ENCODE measurements at regions not wholly inside any gene's neighbourhood (a gene's known extent, or its start where the extent isn't known, plus 50 kb on each side); places are given as distances from the start of the nearest gene placed in this dataset.

DNA sequence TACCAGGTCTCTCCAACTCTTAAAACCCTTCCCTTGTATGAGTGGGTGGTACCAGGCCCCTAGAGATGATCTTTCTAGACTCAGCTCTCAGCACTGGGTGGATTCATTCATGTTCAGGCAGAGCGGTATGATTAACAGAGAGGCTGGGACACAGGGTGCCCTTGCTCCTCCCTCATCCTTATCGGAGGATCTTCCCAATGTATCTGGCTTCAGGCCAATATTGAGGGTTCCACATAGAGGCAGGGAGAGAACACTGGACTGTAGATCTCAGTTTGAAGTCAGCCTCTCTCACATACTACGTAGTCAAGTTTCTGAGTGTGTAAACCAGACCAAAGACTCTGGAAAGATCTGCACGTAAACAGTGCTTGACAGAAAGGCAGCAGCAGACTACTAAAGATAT lies 366.2 kb downstream of the DHX35 start:
- no peak for DNase-seq (ENCODE audit: low read depth in 2 of 2)

DNA sequence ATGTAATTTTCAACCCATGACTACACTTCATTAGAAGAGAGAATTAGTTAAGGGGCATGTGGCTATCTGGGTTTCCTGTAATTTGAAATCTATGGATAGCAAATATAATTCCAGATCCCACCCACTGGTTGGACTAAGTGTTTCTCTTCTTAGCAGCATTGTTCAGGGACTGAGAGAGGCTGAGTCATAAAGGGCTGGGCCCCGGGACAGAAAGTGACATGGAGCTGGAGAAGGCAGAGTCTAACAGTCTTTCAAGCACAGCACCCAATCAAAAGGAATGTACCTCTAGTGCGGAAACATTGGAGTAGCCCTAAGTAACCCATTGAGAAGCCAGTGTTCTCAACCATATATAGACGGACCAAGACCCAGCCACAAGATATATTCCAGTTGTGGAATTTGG lies 363.9 kb downstream of the DHX35 start:
- no peak for DNase-seq (ENCODE audit: low read depth in 2 of 2)

DNA sequence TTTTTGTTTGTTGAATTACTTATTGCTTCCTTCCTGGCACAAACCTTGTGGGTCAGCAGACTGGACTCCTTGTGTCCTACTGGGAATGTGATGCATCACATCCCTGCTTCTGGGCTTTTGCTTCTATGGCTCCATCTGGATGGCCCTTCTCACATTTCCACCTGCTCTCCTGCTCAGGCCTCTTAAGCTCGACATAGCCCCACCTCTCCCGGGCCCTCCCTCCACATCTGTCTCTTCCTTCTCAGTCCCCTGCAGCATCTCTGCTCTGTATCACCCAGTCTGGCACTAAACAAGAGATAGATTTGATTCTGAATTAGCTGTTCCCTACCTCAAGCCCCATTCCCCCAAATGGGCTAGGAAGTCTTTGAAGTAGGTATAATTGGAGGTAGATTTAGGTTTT lies 356.8 kb downstream of the DHX35 start:
- no peak for DNase-seq (ENCODE audit: low read depth in 2 of 2)

DNA sequence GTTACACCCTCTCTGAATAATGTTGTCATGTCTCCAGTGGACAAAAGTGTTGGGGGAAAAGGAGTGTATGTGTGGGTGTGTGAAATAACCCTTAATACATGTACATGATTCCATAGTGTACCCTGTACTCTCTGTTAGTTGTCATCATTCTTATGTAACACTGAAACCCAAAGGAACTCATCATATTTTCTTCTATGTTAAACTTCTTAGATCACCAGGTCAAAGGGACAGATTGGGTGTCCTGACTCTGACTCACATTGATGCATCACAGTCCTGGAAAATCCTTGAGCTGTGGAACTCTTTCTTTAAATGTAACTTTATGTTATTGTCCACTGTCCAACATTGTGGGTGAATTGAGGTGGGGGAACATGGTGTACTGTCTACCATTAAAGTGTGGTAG lies 350.5 kb downstream of the DHX35 start:
- no peak for DNase-seq (ENCODE audit: low read depth in 2 of 2)

DNA sequence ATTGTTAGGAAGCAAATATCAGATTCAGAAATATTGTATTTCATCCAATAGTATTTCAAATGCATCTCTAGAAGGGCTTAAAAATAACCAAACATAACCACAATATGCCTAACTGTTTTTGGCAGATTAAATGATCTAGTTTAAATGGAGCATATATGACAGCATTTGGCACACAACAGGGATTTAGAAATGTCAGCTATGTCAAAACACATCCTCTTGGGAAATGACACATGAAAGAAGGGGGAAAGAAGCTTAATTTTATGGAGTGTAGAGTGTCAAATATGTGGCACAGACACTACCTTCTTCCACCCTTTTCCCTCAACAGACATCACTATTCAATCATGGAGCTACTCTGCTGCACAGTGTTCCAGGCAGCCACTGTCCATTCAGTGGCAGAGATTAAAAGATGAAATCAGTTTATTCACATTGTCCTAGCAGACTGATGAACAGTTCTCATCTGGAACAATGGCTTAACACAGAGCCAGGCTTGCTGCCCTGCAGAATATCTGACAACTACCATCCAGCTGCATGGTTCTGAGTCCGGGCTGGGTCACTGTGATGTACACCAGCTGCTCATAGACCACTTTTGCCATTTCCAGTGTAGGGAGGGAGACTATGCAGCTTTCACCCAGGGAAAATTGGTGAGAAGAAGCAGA lies 349.8 kb downstream of the DHX35 start:
- no peak for DNase-seq (ENCODE audit: low read depth in 2 of 2)

DNA sequence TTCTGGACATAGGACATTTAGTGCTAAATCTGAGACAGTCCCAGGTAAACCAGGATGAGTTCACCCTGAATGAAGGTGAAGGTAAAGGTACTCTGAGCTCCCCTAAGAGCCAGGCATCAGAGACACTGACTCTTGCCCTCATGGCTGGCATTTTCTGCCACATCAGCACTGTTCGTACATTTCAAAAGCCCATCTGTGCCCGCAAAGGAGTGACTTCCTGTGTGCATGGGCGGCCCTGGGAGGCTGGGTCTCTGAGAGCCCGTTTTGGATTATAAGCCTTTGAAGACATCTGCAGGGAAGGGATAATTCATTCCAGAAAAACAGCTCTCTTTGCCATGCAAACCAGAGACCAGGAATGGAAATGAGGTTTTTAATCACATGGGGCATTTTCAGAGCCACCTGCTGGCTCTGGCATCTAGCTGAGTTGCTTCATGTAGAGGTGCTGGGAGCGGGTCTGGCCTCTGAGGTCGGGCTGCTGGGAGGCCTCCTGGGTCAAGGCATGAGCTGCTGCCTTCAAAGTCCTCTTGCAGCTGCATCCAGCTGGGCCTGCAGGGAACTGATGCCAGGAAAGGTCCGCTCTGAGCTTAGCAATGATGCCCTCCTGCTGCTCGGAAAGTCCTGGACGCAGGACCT lies 348.3 kb downstream of the DHX35 start:
- no peak for DNase-seq (ENCODE audit: low read depth in 2 of 2)

DNA sequence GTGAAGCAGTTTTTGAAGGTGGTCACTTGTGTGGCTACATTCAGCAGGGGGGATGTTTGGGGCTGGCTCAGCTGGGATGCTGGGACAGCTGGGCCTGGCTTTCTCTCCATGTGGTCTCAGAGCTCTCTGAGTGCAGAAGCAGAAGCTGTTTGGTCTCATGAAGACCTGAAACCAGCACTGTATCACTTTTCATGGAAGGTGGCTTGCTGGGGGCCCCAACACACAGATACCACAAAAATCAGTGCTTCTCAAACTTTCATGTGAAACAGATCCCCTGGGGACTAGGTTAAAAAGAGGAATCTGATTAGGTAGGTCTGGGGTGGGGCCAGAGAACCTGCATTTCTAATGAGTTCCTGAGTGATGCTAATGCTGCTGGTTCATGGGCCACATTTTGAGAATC lies 347.3 kb downstream of the DHX35 start:
- no peak for DNase-seq (ENCODE audit: low read depth in 2 of 2)

DNA sequence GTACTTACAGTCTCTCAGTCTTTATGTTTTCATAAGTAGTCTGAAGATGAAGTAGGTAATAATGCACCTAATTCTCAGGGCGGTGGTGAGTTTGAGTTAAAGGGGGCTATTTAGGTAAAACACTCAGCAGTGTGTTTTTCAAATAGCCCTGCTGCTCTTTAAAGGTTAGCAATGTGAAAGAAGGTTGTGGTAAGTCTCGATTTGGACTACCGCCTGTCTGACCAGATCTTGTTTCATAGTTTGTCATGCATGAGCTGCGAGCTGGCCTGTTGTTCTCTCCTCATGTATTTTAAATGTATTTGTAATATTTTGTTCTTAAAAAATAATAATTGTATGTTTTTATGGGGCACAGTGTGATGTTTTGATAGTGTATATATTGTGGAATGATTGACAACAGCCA lies 340.2 kb downstream of the DHX35 start:
- no peak for DNase-seq (ENCODE audit: low read depth in 2 of 2)

DNA sequence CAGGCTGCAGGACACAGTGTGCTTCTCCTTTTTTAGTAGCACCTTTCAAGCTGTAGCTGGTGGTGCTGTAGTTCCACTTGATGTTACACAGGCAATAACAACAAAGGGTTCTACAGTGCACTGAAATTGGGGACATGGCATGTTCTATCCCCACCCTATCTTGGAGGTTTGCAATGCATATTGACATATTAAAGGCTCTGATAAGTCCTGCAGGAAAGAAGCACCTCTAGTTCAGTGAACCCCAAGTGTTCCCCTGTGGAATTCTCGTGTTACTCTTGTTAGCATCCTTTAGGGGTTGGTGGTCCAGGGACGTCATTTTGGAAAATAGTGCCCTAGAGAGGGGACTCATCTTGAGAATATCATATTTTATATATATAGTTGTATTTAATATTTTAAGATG lies 337.6 kb downstream of the DHX35 start:
- no peak for DNase-seq (ENCODE audit: low read depth in 2 of 2)

DNA sequence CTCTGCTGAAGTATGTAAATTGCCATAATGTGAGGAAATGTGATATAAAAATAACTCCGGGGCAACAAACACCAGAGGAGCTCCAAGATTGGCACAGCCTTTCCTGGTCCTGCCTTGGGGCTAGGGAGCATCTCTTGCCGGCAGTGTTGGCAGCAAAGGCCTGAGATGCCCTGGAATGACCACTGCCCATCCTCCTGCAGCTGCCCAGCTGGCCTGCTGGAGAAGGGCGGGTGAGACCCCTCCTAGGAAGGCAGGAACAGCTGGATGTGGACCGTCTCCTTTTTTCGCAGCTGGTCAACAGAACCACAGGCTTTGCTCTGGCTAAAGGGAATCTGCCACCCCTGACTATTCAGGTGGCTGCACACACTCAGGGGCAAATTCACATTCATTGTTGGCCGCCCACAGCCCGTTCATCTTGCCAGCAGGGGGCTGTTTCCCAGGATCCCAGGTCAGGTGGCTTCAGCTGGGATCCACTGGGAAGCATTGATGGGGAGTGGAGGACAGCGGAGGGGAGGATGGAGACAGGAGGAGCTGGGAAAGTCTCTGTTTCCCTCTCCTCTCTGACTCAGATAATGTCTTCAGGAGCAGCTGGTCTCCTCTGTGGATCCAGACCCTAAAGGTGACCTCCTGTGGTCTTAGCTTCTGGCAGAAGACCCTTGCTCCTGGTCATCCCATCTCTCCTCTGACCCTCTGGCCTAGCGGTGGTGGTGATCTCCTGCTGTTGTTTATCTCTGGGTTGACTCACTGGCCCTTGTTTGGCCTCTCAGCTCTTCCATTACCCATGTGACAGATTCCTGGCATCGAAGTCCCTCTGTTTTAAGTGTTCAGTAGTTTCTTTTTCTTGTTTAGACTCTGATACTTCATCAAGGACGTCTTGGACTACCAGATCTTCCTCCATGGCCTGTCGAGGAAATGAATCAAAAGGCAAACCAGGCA lies 336.7 kb downstream of the DHX35 start:
- no peak for DNase-seq (ENCODE audit: low read depth in 2 of 2)

DNA sequence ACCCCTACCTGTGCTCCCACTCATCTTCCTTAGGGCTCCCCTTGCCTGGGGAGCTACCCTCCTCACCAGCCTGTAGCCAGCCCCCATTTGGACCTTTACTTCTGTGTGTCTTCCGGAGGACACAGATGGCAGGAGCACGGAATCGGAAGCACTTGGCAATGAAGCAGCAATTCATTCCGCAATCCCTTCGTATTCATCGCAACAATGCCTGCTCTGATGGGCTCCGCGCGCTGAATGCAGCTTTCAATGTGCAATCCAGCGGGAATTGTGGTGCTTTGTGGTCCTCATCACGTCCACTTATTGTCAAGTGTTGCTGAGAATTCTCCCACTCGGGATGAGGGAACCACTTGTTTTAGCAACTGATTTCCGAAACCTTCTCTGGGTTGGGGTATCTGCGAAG lies 336.0 kb downstream of the DHX35 start:
- DNase-seq (ENCODE audit: low read depth in 2 of 2), result no peak

DNA sequence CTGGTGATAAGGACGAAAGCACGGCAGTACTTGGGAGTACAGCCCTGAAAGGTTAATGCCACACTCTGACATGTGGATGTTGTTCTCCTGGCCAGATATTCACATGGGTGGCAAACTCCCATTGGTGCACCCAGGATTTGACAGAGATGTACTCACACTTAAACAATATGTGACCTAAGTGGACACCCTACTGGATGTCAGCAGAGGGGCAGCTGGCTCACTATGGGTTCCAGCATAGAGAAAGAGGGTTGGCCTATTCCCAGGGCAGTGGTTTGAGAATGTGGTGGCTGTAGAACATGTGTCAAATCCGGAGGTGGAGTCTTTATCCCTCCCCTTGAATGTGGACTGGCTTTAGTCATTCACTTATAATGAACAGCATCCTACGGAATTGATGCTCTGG lies 333.2 kb downstream of the DHX35 start:
- DNase-seq (ENCODE audit: low read depth in 2 of 2), result no peak

DNA sequence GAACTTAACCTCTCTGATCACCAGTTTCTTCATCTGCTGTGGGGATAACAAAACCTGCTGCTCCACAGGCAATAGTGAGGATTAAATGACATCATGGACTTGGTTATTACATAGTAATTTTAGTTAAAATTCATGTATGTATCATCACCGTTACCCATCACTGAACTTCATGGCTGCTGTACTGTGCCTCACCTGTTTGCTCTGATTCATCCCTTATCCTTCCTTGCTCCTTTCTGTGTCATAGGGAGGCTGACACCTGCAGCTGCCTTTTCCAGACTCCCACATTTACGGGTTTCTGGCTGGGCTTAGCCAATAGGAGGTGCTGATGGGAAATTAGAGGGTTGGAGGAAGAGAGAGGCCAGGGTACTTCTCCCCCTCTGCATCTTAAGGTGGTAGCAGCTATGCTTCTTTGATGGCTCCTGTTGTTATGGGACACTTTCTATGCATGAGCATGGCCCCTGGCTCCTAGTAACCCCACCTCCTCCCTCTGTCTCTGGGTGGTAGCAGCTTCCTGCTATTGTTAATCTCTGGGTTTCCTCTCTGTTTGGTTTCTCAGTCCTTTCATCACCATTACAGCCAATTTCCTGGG lies 332.1 kb downstream of the DHX35 start:
- DNase-seq (ENCODE audit: low read depth in 2 of 2), result no peak

DNA sequence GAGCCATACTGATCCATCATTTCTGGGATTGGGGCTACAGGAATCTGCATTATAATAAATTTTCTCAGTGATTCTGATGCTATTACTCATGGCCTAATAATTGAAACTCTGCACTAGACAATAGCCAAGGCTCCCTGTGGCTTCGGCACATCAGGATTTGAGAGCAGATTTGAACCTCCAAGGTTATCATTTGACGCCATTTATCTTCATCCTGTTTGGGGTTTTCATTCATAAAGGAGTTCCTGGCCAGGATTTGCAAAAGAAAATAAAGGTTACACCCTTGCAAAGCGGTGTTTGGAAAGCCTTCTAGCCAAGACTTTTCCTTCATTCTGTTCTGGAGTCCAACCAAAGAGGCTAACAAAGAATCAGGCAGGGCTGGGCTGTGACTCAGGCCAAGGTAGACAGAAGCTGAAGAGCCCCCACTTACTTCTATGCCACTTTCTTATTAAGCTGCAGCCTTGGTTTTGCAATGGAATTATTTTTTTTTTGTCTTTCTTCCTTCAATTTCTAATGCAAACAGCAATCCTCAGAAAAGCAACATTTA lies 330.1 kb downstream of the DHX35 start:
- no peak for DNase-seq (ENCODE audit: low read depth in 2 of 2)

DNA sequence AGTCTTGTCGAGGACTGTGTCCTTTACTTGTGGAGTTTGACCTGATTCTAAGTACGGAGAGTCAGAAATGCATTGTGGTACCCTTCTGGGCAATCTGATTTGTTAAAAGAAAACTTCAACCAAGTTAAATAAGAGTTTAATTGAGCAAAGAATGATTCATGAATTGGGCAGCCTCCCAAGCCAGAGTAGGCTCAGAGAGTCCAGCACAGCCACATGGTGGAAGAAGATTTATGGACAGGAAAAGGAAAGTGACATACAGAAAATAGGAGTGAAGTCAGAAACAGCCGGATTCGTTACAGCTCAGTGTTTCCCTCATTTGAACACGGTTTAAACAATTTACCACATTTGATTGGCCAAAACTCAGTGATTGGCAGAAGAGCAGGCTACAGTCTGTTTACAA lies 329.2 kb downstream of the DHX35 start:
- DNase-seq (ENCODE audit: low read depth in 2 of 2), result no peak

DNA sequence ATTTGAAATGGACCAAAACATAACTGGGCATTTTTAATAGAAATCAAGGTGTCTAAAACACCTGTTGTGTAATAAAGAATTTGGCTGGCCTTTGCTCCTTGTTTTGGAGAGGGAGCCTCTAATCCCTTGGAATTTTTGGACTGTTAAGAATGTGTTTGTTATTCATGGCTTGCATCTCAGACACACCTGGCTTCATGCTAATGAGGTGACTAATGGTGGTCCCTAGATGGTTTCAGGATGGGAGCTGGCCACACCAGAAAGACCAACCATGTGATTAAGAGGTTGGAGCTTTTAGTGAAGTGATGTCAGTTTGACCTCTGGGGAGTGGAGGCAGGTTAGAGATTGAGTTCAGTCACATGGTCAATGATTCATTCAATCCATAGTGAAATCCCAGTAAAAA lies 328.4 kb downstream of the DHX35 start:
- no peak for DNase-seq (ENCODE audit: low read depth in 2 of 2)

DNA sequence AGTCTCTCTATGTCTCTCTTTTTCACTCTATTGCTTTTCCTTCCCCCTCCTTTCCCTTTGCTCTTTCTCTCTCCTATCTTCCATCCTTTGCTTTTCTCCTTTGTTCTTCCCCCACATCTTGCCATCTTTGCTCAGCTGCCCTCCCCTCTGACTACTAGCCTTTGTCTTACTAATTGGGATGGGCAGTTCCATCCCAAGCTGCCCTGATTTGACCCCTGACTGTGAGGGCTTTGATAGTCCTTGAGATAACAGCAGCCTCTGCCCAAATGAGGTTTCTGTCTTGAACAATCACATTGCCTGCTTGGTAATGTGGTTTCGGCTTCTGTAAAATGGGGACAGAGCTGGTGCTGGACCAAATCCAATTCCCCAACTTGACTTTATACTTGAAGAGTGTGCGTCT lies 327.7 kb downstream of the DHX35 start:
- no peak for DNase-seq (ENCODE audit: low read depth in 2 of 2)

DNA sequence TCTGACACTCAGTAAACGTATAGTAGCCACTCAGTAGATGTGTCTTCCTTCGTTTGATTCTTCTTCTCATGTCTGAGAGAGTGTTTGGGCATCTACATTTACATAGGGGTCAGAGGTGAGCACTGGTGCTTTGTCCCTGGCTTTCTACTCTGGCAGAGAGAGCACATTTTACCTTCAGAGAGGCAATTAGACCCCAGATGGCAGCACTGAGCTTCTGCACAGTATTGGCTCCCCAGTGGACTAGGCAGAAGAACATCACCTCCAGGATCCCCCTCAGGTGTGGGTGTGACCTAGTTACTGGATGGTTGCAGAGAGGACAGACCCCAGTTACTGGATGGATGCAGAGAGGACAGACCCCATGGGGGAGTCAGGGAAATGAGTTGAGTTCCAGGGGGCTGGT lies 327.2 kb downstream of the DHX35 start:
- DNase-seq (ENCODE audit: low read depth in 2 of 2), result no peak

DNA sequence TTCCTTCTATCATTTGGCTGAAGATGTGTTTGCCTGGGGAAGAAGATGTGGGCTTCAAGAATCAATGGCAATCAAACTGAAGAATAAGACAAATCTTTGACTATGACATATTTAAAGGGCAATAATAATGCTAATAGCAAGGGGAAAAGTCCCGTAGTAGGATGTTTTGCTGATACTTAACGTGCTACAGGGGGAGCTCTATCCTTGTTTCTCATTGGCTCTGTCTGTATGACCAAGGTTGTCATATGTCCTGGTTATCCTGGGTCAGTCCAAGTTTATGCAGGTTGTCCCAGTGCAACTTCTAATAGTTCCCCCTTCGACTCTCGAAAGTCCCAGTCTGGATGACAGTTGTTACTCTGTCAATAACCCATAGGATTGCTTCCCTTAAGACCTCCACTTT lies 321.3 kb downstream of the DHX35 start:
- no peak for DNase-seq (ENCODE audit: low read depth in 2 of 2)

DNA sequence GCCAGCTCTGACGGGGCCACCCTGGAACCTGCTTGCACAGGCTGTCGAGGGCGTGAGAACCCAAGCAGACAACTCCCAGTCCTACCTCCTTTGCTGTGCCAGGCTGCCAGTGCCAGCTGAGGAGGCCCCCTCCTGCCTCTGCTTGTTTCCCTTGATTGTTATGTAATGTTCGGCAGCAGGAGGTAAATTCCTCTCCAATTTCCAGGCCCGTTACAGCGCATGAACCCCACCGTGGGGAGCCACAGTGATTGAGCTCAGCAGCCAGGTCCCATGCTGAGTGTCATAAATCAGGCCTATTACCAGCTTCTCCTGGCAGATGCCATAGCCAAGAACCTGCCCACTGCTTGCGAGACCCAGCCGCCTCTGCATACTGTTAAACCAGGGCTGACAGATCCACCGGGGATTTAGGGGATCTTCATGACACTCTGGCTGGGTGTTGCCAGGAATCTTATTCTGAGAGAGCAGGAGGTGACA lies 320.5 kb downstream of the DHX35 start:
- no peak for DNase-seq (ENCODE audit: low read depth in 2 of 2)

DNA sequence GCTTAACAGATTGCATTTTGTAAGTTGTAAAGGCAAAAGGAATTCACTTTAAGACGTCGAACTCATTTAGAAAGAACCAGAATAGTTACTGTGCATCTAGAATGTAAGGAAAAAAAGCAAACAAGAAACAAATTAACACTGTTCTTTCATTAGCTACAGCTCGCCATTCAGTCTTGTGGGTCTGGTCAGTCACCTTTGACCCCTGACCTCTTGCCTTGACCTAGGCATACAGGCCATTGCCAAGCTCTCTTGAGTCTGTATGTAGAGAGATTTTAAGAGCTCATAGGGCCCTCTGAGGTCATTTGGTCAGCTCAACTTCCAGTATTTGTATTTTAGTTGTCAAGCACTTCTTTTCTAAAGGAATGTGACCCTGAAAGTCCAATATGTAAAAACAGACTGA lies 318.7 kb downstream of the DHX35 start:
- DNase-seq (ENCODE audit: low read depth in 2 of 2), result no peak

DNA sequence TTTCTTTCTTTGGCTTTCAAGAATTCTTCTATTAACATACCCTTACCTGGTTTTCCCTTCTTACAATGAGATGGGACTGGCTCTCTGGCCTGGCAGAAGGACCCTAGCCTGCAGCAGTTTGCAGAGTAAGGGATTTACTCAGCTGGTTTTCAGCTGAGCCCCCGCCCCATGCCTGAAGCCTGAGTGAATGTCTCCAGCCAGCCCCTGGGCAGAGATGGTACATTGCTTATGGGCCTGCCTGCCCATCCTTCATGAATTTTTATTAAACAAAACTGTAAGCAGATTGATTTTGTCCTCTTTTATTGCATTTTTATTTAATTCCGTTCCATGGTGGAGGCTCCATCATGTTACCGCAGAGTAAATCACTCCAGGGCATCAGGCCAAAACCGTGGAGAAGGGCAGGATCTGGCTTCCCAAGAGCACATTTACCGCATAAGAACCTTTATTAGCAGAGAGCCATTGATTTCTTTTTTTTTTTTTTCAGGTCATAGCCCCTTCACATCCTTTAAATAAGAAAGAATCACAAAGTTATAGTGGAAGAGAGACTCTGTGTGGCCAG lies 316.2 kb downstream of the DHX35 start:
- no peak for DNase-seq (ENCODE audit: low read depth in 2 of 2)

Measured in activated CD4-positive, alpha-beta T cell treated with anti-CD3 and anti-CD28 coated beads for 24 hours (primary cell).